GM04504 (cell line): ENCODE measurements at regions not wholly inside any gene's neighbourhood (a gene's known extent, or its start where the extent isn't known, plus 50 kb on each side); places are given as distances from the start of the nearest gene placed in this dataset.

Experiments
- DNase-seq: peaks from one replicate; pipeline ENCODE4 v3.0.0-alpha.2; 2012; ENCODE audit warnings: low read depth

DNA sequence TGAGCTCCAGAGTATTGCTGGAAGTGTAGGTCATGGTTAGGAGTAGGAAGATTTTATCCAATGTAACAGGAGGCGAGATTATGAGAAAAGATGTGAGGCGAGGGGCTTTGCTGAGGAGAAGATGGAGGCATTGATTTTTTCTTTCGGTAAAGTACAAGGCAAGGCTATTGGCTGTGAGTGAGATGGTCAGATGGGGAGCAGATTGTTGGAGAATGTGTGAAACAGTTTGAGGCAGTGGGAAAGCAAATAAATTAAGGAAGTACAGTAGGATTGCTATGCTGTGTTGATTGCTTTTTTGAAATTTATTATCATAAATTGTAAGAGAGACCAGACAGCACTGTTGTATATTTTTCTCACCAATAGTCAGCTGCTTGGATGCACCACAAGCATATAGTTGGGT is 173.3 kb downstream of the KCNE4 start:
- no peak for DNase-seq

DNA sequence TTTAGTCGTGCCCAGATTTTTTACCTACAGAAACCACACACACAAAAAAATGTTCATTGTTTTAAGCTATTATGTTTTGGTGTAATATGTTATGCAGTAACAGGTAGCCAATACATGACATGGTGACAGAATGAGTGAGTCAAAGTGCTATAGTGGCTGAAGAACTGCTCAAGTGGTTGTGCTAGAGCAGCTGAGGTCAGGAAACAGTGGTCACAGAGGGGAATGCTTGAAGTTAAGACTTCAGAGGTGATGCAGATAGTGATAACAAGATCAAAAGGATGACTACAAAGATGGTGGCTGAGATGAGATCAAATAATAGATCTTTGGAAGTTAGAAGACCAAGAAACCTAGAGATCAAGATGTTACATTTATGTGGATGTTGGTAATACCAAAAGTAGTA is 174.3 kb downstream of the KCNE4 start:
- DNase-seq: no peak

DNA sequence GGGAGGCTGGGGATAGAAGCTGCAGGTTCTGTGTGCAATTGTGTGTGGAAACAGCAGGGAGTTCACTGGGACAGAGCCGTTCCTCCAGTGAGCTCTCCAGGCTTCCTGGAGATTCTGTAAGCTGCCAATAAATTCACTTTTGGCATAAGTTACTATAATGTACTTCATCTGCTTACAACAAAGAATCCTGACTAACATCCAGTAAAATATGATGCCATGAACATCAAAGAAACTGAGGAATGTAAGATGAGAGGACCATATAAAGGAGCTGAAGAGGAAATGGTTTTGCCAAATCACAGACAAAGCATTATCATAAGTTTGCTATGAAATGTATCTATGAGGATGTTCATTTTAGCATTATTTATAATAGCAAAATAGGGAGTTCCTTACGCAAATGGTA is 175.3 kb downstream of the KCNE4 start:
- DNase-seq: no peak

DNA sequence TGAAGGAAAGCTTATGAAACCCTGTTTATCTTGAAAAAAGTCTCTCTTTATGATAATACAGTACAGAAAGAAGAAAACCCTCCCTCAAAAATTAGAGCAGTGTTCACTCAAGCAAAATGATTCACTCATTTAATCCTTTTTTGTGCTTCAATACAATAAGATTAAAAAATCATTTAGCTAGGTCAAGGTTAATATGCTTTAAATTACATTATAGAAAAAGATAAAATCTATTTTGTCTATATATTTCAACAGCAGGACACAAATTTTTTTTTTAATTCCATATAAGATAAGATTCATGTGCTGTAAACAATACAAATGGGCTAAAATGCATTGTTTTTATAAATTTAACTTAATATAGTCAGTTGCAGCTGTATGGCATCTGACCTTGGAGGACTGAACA is 176.9 kb downstream of the KCNE4 start:
- DNase-seq: no peak

DNA sequence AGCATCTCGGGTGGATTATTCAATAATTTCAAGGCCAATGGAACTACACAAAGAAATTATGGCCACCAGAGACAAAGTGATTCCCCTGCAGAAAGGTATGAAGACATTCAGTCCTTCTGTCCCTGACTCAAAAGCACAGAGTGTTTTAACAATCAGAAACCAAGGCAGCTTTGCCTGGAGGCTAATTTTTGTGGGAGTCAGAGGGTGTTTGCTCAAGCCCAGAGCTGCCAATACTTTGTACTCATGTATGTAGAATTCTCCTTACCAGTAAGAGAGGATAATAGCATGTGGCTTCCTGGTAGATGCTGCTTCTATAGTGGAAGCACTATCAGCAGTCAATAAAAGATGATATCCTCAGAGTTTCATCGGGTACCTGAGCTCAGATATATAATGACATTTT is 178.4 kb downstream of the KCNE4 start:
- no peak for DNase-seq

DNA sequence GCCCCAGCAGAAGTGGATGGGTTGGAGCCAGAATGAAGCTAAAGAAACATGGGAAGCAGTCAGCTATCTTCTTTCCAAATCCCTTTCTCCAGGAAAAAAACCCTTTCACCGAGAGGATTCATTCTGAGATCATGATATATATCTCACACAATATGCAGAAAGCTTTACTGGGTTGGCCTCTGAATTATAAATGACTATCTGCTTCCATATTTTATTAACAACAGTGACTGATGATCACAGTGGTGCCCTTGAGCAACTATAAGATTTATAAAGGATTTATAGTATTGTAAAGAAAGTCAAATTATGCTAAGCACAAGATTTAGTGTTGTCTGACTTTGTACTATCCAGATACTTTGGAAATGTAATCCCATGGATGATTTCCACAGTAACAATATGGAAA is 180.3 kb downstream of the KCNE4 start:
- no peak for DNase-seq

DNA sequence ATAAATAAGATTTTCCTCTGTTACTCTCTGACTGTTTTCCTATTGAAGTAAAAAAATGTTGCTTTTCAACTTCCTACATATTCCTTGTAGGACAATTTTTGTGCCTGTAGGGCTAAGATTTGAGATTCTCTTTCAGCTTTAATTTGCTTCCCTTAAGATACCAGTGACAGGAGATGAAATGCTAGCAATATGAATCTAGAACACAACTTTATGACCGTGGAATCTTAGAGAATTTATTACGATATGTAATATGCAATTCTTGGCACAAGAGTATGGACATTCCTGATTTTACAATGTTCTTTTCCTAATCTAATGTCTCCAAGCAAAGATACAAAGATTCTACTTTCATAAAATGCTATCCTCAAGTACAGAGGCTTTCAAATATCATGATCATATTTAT is 180.9 kb downstream of the KCNE4 start:
- DNase-seq: no peak

DNA sequence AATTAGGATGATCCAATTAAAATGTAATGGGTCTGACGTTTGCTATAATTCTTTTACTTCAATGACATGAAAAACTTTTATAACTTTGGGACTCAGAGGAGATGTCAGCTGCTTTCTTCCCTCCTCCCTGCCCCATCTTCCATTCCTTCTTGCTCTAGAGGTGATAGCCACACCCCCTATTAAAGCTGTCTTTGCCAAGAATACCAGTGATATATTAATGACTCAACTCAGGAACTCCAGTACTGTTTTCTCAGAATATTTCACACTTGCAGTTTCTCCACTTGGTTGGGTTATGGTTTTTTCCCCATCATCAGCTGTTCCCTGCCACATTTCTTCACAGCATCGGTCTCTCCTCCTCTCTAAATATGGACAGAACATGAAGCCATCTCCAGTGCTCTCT is 184.0 kb downstream of the KCNE4 start:
- DNase-seq: no peak

DNA sequence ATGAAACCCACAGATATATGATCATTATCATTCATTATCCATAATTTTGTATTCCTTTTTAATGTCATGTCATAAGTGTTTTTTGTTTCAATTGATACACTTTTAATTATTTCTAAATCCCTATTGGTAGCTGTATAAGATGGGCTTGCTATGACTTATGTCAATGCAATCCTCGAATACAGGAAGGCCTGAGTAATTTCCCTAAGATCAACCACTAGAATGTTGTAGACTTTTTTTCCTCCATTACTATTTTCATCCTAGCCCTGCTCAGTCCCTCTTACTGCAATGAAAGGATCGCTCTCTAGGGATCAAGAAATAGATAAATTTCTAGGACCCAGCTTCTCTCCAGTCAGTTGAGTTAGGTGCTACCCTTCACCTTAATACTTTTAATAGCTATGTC is 186.3 kb downstream of the KCNE4 start:
- no peak for DNase-seq

DNA sequence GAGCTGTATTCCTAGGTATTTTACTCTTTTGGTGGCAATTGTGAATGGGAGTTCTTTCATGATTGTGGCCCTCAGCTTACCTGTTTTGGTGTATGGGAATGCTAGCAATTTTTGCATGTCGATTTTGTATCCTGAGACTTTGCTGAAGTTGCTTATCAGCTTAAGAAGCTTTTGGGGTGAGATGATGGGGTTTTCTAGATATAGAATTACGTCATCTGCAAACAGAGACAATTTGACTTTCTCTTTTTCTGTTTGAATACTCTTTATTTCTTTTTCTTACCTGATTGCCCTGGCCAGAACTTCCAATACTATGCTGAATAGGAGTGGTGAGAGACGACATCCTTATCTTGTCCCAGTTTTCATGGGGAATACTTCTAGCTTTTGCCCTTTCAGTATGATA is 191.2 kb downstream of the KCNE4 start:
- no peak for DNase-seq

DNA sequence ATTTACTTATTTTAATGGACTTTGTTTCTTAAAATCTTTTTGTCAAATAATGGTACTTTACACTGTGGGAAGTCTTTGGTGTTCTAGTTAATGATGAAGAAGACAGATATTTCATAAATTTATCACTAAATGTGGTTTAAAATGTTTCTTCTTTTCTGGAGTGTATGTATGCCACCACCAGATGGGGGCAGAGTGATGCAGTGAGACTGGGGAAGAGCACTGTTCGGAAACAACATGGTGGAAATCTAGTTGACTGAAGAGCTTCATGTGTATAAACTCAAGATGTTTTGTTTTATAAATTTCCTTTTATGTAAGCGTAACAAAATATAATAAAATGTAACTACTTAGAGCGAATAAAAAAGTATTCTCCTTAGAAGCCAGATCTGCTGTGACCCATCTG is 195.1 kb downstream of the KCNE4 start:
- no peak for DNase-seq

DNA sequence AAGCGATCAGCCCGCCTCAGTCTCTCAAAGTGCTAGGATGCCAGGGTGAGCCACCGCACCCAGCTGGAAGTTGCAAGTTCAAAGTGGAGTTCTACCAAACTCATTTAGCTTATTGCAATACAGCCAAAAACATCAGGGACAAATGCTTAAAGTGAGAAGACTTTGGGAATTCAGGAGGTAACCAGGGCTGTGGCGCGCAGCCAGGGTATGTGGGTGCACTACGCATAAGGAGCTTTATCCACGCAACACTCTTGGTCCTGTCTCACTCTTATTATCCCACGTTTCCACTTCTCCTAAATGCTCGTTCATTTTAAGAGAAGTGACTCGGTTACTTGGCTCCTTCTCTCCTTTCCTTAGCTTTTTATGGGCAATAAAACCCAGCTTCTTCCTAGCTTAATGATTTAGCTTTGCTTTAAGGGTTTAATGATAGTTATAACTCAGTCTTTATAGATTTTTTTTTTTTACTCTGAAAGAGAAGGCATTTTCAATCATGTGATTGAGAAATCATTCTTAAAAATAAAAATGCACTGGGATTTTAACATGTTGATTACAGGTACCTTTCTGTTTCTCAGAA is 199.8 kb downstream of the KCNE4 start:
- no peak for DNase-seq

DNA sequence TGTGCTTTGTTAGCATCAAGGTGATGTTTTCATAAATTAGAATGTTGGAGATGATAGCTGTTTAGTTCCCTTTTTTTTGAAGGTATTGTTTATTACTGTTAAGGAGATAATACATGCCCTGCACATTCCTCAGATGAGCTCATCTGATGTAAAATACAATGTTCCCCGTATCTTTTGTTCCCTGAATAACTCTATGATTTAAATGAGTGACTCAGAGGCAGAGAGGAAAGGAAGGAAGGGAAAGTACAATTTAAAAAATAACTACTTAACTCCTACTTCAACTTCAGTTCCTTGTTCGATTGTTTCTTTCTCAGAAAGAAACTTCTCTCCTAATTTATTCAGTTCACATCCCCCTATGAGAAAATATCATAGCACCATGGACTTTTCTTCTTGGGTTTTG is 208.7 kb downstream of the KCNE4 start:
- no peak for DNase-seq

DNA sequence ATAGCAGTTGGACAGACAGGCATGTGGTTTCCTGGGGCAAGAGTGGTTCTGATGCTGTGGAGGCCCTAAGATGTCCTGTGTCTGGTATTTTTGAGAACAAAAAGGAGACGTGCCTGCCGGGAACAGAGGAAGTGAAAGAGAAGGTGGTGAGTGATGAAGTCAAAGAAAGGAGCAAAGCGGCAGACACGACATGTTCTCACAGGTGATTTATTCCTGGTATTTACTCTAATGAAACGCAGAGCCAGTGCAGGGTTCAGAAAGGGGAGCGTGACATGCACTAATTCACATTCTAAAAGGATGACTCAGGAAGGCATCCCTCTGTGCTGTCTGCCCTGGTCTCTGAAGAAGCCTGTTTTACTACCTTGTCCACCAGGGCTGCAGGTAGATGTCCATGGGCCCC is 211.0 kb downstream of the KCNE4 start:
- DNase-seq: peak; percentile 28

DNA sequence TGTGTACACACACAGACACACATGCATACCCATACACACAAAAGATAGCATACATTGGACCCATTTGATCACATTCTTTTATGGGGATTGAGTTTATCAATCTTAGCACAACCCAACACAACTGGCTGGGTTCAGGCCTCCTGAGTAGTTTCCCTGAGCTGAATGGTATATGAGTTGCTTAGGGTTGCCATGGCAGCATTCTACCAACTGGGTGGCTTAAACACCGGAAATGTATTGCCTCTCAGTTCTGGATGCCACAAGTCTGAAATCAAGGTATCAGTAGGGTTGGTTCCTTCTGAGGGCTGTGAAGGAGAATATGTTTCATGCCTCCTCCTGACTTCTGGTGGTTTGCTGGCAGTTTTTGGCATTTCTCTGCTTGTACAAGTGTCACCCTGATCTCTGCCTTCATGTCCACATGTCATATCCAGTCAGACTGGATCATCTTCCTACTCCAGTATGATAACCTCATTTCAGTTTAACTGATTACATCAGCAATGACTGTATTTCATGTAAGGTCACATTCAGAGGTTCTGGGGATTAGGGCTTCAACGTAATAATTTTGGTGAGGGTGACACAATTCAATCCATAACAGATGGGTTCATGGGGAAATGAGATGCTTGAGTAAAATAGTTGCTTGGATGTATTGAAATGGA is 212.7 kb downstream of the KCNE4 start:
- DNase-seq: no peak

DNA sequence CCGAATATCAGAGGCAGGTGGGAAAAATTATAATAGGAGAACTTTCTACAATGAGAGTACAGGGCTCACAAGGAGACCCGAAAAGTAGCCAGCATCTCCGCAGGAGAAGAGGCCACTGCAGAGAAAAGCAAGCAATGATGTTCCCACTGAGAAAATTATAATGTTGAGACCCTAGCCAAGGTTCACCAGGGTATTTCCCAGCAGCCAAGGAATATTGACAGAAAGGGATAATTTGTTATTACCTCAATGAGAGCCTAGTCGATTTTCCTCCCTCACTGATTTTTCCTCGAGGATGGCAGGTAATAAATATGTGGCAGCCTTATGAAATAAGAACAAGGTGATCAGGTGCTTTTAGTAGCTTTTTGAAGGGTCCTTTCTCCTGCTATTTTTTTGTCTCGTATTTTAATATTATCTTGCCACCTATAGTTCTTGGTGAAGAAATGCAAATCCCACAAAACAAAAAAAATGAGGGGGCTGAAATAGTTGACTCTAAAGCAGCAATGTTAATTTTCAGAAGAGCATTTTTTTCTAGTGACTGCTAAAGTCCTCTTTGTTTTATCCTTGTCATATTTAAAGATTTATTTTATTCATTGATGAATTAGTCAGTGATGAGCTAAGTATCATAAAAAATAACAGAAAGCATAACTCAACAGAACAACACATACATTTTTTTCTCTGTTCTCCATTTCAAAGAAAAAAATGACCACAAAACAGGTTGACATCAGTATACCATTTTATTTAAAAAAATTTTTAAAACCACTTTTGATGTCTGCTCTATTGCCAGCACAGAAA is 215.4 kb downstream of the KCNE4 start:
- DNase-seq: no peak

DNA sequence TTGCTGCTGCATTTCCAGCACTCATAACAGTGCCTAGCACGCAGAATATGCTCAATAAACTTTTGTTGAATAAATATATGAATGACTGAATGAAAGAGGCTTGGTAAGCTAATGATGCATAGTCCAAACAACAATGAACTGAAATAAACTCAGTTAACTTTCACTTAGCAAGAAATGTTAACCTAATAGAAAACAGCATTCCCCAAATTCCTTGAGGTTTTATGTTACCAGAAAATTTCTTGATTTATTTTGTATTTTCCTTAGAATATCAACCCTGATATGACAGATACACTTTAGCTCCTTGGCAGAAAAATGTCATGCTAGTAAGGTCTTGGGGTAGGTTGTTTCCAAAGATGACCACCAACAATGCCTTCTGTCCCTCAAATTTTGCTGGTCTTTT is 217.4 kb downstream of the KCNE4 start:
- DNase-seq: no peak

DNA sequence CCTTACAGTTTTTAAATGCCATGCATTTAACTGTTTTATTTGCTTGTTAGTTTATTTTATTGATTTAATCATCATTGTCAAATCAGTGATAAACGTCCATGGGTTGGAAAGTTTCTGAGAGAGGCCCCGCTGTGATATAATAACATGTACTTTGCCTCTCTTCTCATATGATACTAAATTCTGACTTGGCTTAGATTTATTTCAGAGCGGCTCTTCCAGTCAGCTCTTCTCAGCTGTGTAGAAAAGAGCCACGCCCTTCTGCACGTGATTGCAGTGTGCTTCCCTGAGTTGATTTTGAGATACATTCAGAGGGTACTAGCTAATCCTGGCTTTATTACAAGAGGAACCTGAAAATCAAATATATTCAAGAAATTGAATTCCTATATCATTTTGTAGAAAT is 218.6 kb downstream of the KCNE4 start:
- DNase-seq: no peak

DNA sequence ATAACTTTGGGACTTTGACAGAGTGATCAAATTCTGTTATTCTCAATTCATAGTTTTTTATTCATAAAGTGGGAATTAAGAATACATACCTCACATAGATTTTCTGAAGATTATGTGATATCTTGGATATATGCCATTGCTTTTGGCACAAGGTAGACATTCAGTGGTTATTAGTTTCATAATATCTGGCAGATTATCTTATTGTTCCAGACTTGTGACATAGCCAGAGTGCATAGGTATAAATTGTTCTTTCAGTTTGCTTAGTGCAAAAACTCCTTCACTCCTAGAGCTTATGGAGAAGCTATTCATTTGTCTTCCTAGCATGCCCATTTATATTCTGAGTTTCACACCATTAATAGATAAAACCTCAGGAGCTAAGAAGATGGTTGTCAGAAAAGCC is 222.0 kb downstream of the KCNE4 start:
- no peak for DNase-seq

DNA sequence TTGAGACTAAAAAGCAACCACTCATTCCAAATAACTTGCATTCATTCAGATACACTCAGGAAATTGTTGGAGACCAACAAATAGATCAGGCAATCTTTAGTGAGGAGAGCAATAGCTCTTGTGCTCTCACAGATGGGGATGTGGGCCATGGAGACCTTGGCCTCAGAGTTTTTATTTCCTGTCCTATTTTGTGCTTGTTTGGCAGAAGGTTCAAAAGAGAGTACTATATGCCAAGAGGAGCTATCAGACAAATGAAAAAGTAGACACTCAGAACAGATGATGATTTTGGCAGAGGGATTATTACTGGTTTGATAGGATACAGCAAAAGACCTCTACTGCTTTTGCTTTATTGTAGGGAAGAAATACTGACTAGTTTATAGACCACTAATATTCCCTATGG is 230.2 kb downstream of the KCNE4 start:
- DNase-seq: no peak

DNA sequence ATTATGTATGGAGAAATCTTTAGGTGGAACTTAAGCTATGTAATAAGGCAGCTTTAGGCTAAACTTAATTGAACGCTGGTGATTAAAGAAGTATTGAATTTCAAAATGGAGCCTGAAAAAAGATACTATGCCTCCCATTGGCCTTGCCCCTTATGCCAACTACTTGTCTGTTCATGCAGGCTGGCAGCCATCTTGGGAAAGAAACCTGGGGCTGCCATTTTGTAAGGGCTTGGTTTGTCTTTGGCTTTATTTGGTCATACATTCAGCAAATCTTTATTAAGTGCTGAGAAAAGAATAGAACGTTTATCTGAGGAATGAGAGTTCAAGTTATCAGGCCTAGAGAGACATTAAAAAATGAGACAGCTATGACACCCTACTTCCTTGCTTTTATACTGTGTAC is 231.3 kb downstream of the KCNE4 start:
- no peak for DNase-seq

DNA sequence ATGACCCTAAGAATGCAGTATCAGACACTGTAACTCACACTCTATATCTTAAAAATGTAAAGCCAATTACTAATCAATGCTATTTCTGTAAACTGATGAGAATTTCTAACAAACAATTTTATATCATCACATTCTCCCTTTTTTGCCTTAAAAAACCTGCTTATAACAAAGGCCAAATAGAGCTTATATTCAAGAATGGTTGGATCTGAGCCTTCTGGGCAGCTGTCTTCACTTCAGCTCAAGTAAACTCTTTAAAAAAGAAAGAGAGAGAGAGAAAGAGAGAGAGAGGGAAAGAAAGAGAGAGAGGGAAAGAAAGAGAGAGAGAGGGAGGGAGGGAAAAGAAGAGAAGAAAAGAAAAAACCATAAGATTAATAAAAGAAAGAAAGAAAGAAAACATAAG is 231.8 kb downstream of the KCNE4 start:
- no peak for DNase-seq

DNA sequence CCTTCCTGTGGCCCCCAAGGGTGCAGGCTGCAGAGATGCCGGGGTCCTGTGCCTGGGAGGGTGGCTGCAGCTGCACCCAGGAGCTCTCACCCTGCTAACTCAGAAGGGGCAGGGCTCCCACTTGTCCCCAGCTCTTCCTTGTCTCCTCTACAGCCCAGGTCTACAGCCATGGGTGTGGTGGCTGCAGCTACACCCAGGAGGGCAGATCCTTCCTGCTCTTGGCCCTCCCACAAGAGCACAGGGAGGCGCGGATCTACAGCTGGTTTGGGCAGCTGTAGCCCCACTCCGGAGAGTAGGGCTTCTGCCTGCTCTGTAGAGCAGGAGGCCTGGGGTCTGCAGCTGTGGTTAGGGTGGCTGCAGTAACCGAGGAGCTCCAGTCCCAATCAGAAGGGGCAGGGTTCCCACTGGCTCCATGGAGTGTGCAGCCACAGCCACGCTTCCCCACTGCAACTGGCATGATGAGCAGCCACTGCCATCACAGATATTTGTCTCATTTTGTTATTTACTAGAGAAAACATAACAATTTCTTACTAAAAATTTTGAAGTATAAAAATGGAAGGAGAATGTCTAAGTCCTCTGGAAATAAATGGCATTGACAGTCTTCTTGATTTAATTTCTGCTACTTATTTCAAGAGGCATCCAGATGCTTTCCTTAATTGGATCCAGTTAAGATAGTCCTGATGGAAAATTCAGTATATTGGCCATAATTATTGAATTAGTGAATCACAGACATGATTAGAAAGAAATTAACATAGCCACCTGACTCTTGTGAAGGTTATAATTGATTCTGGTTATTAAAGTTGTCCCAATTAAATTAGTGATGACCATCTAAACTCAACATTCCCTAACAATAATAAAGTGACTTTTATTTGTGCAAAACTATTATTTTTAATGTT is 233.6 kb downstream of the KCNE4 start:
- DNase-seq: no peak
